Stimulated activated CD4-positive, alpha-beta T cell treated with anti-CD3 and anti-CD28 coated beads, Interleukin-12 subunit alpha, Interleukin-12 subunit beta, amount 100 ng/mL, for 4 hours (primary cell): ENCODE measurements at regions not wholly inside any gene's neighbourhood (a gene's known extent, or its start where the extent isn't known, plus 50 kb on each side); places are given as distances from the start of the nearest gene placed in this dataset.
"Not testable (repeated sequence)": the region's sequence is repeated elsewhere in the genome, so short reads cannot be mapped to it uniquely, and the experiment has no call there.

Source experiments
- DNase-seq: peaks from one replicate; pipeline ENCODE4 v3.0.0-alpha.2; 2020

DNA sequence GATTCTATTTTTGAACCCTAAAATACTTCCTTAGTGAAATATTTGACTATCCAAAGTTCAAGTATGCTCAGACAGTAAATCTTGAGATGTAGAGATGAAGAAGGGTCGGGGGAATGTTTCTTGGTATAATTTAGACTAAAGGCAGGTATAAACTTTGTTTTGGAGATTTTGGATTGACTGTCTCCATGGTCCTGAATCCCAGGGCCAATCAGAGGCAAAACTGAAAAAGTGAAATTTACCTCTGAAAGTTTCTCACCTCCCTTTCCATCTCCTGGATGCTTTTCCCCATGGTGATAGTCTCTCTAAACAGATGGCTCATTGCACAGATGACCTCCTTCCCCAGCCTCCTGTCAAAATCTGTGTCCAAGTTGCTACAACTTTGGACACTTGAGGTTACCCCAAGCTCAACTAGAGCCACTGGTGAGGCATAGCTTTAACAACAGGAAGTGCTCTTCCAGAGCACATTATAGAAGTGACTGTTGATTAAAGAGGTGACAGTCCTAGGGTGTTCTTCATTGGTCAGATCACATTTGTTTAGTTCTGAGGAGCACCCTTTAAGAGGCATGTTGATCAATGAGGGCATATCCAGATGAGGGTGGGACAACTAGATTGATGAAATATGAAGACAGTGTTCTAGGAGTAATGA lies 128.4 kb downstream of the AKAP11 start:
- no peak for DNase-seq

GRCh38 chr13:42401376-42401775 lies 129.4 kb downstream of the AKAP11 start:
- DNase-seq = no peak

DNA sequence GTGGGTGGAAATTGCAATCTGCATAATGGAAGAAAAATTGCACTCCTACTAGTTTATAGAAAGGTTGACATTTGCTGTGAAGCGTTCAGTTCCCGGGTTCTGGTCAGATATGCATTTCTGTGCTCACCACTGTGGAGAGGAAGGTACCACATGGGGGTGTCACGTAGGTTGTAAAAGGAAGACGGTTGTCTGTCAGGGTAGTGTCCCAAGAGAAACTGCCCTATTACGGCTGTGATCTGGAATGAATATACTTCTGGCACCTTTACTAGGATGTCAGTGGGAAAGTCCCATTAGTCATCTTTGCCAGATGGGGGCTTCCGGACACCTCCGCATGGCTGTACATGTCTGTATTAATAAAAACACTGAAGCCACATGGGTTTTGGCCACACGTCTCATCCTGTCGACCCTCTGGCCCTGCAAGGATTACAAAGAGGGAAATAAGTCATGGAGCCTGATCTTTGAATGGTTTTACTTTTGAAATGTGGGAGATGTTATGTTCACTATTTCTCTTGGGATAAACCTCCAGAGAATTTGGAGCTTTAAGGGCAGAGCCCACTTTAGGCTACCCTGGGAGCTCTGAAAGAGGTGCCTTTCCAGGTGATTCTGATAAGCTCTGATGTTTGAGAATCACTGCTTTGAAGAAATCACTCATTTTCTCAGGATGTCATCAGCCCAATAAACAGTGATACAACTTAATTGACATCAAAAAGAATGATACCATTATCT lies 133.9 kb downstream of the AKAP11 start:
- peak; percentile 48 for DNase-seq

DNA sequence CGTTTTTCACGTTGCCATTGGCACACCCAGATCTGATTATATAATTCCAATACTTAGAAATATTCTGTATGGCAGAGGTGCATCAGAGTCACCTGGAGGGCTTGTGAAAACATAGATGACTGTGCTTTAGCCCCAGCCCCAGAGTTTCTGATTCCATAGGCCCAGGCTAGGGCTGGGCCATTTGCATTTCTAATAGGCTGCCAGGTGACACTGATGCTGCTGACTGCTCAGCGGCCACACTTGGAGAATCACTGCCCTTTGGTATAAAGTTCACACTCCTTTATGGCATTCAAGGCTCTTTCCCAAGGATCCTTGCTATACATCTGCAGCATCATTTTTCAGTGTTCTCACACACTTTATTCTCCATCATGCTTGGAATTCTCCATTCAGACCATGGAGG lies 137.1 kb downstream of the AKAP11 start:
- no peak for DNase-seq

GRCh38 chr13:42409551-42409950 lies 137.6 kb downstream of the AKAP11 start:
- no peak for DNase-seq

DNA sequence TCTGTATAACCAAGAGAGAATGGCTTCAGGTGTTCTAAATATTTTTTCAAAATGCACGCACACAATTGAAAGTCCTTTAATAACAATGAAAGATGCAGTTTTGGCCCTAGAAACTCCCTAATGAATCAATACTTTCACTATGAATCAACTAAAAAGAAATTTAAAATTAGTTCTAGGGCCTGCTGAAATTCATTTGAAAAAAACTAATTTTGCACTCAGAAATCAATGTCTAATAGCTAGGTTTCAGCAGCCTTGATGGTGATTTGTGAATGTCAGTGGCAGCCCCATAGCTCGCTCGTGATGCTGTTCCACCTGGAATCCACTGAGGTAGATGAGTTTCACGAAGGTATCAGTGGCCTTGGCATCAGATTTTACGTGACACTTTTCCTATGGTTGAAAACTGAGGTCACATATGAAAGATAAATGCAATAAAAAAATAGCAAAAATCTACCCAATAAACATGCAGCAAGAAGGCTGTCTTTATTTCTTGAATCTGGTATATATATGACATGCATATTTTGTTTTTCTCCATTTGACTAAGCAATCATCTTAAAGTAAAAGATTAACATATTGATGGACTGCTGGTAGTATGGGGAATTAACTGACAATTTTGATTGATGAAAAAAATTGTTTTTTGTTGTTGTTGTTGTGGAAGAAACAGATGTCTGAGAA lies 141.0 kb downstream of the AKAP11 start:
- DNase-seq = no peak

- no peak for DNase-seq
Measured at GRCh38 chr13:42413484-42413815, 141.5 kb downstream of the AKAP11 start.

- DNase-seq = no peak
Measured at GRCh38 chr13:42417626-42418025, 145.7 kb downstream of the AKAP11 start.

- no peak for DNase-seq
Measured at GRCh38 chr13:42418184-42418583, 146.2 kb downstream of the AKAP11 start.

DNA sequence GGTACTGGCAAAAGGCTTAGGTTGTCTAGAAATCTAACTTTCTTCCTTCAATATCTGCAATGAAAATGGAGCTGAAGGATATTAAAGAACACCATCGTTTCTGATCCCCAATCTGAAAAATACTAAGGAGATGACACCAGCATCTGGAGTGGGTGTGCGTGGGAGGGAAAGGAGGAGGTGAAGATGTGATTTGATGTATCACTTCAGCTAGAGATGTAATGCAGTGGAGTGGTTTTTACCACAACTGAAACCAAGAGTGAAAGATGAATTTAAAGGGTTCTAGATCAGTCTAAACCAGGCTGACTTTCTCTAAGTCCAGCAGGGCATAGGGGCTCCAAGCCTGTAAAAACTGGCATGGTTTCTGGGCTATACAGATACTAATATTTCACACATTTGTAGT lies 148.4 kb downstream of the AKAP11 start:
- DNase-seq = peak; percentile 55

- no peak for DNase-seq
Measured at GRCh38 chr13:42422681-42423080, 150.7 kb downstream of the AKAP11 start.

DNA sequence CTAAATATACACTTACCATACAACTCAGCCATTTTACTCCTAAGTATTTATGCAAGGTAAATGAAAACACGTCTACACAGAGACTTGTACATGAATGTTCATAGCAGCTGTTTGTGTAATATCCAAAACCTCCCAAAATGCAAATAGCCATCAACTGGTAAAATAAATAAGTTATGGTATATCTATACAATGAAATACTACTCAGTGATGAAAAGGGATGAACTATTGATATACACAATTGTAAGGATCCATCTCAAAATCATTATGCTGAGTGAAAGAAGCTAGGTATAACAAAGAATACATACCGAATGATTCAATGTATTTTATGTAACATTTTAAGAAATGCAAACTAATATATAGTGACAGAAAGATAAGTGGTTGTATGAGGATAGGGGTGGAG lies 149.8 kb upstream of the TNFSF11 start:
- no peak for DNase-seq

- no peak for DNase-seq
Measured at GRCh38 chr13:42445354-42445753, 128.6 kb upstream of the TNFSF11 start.

GRCh38 chr13:42446597-42446996 lies 127.4 kb upstream of the TNFSF11 start:
- DNase-seq = not testable (repeated sequence)

DNA sequence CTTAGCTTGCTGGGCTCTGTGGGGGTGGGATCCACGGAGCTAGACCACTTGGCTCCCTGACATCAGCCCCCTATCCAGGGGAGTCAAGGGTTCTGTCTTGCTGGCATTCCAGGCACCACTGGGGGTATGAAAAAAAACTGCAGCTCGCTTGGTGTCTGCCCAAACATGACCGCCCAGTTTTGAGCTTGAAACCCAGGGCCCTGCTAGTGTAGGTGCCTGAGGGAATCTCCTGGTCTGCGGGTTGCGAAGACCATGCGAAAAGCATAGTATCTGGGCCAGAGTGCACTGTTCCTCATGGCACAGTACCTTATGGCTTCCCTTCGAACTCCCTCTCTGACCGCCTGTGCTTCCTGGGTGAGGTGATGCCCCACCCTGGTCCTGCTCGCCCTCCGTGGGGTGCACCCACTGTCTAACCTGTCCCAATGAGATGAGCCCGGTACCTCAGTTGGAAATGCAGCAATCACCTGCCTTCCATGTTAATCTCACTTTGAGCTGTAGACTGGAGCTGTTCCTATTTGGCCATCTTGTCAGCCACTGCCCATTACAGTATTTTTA lies 120.8 kb upstream of the TNFSF11 start:
- no peak for DNase-seq

DNA sequence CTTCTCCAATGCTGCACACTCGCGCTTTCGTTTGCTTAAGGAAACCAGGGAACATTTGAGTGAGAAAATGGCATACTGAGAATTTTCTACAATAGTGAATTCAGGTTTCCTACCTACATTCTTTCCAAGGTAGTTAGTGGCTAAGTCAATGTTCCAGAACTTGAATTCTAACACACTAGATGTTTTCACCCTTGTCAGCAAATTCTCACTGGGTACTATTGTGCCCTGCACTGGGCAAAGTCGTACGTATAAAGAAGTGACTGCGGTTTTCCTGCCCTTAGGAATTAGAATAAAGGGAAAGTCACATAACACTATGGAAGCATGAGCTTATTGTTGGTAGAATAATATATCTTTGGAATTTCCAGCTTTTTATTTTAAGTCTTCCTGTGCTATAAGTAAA lies 119.2 kb upstream of the TNFSF11 start:
- no peak for DNase-seq

DNA sequence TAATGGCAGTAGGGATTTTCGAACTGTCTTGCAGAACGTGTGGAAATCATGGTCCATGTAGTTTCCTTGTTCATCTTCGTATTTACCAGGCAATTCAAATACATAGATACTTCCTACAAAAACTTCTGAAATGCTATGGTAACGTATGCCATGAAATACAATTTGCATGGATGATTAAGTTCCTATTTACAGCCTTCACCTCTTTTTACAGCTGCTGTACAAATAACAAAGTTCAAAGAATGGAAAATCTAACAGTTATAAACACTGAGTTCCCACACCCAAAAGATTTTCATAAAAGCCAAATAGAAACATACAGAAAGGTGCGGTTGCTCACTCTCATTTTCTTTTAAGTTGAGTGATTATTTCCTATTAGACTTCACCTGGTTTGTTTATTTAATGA lies 115.8 kb upstream of the TNFSF11 start:
- no peak for DNase-seq

GRCh38 chr13:42466123-42466522 lies 107.8 kb upstream of the TNFSF11 start:
- DNase-seq = no peak

- DNase-seq = no peak
Measured at GRCh38 chr13:42466609-42467008, 107.3 kb upstream of the TNFSF11 start.

DNA sequence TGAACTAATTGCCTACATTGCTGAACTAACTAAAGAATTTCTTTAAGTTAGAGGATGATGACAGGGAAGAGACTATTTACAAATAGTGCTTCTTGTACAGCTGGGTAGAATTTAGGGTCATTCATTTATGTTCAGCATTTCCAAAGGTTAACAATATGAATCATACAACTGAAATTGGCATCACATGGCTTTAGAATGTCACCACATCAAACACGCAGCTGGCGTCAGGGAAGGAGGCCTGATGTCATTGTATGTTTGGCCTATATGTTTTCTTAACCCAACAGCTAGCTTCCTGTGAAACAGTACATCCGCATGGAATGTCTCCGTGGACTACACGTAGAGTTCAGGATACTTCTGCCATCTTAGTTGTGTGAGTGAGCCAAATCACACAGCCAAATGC lies 99.0 kb upstream of the TNFSF11 start:
- no peak for DNase-seq

GRCh38 chr13:42477596-42478190 lies 96.3 kb upstream of the TNFSF11 start:
- no peak for DNase-seq

DNA sequence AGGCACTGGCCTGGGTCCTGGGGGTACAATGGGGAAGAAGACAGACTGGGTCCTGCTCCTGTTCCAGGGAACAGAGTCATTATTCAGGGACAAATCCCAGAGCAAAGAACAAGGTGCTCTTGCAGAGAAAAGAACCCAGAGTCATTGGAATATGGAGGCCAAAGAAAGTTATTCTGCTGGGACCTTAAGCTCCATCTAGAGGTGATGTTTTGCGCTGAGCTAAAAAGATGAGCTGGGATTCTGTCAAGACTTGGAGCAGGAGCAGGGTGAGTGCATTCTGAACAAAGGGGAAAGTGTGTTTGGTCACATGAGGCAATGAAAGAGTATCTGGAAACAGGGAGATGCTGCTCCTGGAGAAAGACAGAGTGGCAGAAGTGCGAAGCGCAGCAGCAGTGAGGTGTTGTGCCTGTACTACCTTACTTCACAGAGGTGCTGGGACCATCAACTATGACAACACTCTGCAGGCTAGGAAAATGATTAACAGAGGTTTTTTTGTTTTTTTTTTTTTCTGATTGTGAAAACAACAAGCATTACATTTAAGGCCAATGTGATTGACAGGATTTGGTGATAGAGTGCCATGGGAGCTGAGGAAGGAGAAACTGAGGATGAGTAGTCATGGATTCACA lies 95.3 kb upstream of the TNFSF11 start:
- no peak for DNase-seq

DNA sequence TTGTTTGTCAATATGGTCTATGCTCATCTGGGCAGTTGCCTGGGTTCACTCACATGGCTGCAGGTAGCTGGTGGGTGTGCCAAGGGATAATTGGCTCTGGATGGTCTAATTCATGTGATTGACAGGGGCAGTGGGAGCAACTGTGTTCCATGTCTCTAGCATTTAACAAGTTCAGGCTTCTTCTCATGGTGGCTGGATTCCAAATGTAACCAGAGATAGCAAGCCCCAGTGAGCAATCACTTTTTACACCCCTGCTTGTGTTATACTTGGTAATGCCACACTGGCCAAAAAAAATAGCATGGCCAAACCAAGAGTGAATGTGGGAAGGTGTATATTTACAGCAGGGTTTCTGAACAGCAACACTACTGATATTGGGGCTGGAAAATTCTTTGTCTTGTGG lies 89.6 kb upstream of the TNFSF11 start:
- DNase-seq = no peak
